ENCODE measurements at regions not wholly inside any gene's neighbourhood (a gene's known extent, or its start where the extent isn't known, plus 50 kb on each side); places are given as distances from the start of the nearest gene placed in this dataset.
"Not testable (repeated sequence)": the region's sequence is repeated elsewhere in the genome, so short reads cannot be mapped to it uniquely, and the experiment has no call there.

DNA sequence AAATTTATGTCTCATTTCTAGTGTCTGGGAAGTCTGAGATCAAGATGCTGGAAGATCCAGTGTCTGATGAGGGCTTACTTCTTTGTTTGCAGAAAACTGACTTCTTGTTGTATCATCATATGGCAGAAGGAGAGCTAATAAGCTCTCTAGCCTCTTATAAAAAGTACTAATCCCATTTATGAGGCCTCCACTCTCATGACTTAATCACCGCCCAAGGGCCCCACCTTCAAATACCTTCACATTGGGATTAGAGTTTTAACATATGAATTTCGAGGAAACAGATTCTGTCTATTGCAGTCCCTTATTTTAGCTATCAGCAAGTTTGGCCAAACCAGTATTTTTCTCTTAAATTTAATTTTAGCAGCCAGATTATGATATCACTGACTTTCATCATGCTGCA is 150.2 kb upstream of the TMPRSS15 start:
- DNase-seq, result no peak

DNA sequence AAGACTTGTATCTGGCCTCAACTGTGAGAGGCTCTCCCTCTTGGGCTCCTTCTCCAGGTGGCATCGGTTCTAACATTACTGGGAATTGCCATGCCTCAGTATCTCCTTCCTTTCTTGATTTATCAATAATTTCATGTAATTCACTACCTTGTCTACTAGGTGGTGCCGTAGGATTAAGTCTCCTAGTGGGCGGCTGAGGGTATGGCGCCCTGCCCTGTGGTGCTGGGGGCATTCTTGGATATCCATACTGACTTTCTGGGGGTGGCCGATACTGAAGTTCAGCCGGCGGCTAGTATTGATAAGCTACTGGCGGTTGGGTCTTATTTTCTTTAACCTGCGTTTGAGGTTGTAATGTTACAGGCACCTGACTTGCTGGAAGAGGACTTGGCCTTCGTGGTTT is 164.2 kb upstream of the TMPRSS15 start:
- DNase-seq, result not testable (repeated sequence)

DNA sequence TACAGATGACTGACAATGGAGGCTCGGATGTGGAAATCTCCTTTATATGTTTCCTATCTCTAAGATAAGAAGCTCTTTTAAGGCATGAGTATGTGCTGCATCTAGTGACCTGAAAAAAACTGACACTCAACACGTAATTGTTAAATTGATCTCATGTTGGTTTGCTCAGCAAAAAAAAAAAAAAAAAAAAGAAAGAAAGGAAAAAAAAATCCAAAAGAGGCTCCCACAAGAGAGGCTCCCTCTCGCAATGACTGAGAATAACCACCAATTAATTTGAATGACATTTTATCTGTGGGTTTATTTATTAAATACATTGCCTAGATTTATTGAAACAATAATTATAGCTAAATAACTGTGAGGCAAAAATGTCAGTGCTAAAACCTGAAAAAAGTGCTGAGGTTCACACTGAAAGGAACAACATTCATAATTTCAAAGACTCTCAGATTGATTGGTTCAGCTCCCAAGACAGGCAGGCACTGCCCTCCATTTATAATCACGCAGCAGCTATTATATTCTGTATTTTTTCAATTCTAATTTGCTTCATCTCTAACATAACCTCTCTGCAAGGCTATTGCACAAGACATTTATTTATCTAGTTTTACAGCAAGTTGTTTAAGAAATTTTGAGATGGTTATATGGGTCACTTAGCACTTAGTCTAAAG is 184.5 kb upstream of the TMPRSS15 start:
- no peak for DNase-seq

DNA sequence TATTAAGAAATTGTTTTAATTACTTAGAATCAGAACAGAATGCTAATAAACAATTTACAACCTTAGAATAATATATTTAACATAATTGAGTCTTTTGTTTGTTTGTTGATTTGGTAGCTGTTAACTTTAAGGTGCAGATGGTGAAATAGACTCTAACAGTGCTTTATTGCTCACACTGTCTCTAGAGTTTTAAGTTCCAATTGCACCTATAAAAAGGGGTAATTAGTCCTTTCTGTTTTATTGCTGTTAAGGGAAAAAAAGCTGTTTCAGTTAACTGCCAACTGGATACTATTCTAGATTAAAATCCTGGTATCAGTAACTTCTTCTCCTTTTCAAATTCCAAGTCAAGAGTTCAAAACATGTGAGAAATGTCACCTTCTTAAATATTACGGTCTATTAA is 197.6 kb upstream of the TMPRSS15 start:
- no peak for DNase-seq

DNA sequence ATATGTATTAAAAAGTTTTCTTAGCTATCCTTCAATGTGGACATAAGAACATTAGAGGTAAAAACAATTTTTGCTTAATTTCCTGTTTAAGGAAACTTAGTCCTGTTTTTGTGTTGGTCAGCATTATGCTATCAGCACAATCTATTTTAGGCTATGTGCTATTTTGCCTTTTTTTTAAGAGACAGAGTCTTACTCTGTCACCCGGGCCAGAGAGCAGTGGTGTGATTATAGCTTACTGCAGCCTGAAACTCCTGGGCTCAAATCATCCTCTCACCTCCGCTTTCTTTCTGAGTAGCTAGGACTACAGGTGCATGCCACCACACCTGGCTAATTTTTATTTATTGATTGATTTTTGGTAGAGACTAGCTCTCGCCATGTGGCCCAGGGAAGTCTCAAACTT is 199.1 kb upstream of the TMPRSS15 start:
- DNase-seq, result no peak

DNA sequence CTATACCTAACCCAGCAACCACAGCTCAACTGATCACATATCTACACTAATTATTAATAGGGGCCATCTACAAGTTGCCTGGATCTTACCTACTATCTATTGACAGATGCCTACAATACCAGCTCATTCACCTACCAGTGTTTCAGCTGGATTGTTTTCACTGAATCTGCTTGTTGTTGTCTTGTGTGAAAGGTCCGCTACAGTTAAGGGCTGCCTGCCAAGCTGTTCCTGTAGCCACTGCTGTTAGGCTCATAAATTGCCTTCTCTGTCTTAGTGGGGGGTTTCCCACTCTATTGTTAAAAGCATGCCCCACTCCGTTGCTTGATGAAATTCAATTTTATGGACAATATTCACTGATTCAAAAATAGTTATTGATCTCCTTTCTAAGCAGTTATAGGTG is 199.7 kb upstream of the TMPRSS15 start:
- DNase-seq, result no peak

DNA sequence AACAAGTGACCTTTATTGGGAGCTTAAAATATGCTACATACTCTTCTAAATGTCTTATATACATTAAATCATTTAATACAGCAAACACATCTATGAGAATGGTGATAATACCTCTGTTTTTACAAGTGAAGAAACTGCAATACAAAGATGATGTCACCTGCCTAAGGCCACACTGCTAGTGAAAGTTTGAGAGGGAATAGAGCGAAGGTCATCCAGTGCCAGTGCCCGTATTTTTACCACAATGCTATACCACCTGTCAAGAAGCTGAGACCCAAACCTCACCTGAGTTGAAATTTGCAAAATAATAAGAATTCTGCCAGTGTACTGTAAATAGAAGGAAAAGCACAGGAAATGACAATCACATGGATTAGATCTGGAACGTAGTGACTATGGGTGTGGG is 200.4 kb upstream of the TMPRSS15 start:
- no peak for DNase-seq

DNA sequence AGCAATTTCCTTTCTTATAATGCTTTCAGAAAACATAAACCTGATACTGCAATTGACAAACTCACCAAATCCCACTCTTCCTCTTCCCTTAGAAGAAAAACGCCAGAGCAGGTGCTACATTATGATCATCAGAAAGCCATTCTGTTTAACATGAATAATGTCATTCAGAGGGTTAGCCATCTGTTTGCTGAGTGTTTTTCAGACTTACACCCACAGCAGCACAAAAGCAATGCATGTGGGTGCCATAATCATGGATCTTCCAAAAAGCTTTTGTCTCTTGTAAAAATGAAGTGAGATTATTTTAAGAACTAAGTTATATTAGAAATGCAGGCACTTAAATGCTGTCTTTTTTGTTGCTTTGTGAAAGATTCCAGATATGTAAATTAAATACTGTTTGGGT is 204.6 kb upstream of the TMPRSS15 start:
- no peak for DNase-seq

DNA sequence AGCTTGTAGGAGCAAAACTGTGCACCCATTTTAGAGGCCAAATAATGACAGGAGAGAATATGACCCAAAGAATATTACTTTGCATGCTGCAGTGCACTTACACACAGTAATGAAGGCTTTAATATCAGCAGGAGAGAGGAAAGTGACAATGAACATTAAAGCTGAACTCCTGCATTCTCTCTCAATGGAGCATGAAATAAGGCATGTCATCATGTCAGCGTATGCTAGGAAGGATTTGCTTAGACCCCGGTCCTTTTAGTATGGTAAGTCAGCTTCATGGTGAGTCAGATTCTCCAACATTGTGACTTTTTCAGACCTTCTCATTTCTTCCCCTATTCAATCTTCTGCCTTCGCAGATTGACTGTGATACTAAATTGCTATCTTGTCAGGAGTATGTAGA is 210.7 kb upstream of the TMPRSS15 start:
- no peak for DNase-seq

DNA sequence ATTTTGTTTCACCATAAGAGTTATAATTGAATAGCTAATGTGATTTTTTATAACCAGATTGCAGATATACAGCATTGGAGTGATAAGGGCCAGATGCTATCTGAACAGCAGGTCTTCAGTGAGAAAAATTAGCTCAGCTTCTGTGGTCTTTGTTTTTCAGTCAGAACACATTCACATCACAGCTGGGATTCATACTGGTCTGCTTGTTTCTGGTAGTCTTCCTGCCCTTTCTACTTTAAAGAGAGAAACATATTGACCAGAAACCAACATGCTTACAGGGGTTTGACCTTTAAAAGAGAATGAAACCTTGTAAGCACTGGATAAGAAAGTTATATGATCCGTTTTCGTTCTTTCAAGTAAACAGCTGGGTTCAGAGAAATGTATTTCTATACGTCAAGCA is 213.7 kb upstream of the TMPRSS15 start:
- DNase-seq, result no peak

DNA sequence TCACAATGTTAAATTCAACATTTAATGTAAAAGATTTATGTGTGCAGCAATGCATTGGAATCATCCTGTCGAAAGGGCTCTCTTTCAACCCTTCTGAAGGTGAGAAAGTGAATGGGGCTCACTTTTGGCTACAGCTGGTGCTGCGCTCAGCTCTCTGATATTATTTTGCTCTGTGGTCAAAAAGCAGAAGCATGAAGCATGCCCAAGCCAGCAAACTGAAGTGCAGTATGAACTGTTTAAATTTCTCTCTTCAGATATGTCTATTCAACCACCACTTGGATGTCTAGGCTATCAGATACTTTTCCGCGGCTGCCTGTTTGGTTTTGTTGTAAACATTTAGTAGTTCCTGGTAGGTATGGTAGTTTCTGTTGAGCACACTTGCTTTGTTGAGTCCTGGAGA is 216.9 kb upstream of the TMPRSS15 start:
- DNase-seq, result no peak

DNA sequence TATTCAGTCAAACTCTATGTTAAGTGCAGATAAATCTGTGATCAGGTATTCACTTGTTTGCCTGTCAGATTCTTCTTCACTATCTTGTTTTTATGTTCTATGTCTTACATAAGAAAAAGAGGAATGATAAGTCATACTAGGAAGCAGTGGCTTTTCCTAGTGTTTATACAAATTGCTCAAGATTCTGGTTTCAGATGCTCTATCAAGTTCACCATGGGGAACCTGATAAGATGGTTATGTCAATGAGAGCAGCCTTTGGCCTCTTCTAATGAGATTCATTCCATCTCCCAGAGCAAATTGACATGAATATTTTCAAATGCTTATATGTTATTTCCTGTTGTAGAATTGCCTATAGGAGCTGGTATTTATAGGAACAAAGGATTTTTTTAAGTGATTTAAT is 218.8 kb upstream of the TMPRSS15 start:
- DNase-seq, result no peak

DNA sequence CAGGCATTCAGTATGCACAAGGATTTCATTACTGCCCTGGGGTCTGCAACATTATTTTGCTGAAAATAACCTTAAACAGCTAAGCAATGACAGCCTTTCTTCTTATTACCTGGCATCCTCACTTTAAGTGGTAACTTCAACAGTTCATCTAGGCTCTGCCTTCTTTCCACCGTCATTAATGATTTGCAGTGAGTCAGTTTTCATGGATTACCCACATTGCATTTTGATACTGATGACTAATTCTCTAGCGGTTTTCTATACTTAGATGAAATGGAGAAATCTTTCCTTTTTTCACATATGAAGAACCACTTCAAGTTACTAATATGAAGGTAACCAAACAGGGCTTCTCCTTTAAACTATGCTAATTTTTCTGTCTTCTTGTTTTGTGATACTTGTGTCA is 226.9 kb upstream of the TMPRSS15 start:
- no peak for DNase-seq

DNA sequence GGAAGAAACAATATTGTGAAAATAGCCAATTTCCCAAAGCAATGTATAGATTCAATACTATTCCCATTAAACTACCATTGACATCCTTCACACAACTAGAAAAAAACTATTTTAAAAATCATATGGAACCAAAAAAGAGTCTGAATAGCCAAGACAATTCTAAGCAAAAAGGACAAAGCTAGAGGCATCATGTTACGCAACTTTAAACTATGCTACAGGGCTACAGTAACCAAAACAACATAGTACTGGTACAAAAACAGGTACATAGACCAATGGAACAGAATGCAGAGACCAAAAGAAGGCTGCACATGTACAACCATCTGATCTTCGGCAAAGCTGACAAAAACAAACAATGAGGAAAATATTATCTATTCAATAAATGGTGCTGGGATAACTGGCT is 233.3 kb upstream of the TMPRSS15 start:
- no peak for DNase-seq

DNA sequence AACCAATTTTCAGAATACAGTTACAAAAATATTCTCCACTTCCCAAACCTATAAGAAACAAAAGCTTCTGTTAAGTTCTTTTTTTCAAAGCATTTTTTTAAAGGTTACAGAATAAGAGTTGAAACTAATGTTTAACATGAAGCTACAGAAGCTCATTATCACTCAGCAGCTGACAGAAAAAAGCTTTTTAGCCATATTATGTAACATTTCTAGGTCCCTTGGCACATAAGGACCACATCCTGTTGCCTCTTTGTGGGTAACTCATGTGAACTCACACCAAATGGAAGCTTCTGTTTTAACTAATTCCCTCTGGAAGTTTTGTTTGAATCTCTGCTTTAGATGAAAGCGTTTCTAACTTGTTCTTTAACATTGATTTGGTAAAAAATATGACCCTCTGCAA is 242.5 kb upstream of the TMPRSS15 start:
- no peak for DNase-seq

DNA sequence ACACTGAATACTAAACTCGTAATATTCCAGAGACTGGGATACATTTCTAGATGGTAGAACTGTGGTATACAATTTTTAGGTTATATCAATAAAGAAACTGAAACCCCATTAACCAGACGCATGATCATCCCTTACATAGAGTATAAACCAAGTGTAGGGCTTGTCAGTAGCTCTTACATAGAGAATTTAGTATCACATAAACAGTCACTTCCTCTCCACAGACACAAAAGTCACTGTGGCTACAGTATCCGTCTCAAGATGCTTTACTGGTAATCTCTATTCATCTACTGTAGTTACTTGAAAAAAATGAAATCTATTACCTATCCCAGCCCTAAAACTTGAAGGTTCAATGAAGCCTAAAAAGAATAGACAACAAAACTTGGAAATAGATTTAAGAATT is 252.3 kb upstream of the TMPRSS15 start:
- no peak for DNase-seq

DNA sequence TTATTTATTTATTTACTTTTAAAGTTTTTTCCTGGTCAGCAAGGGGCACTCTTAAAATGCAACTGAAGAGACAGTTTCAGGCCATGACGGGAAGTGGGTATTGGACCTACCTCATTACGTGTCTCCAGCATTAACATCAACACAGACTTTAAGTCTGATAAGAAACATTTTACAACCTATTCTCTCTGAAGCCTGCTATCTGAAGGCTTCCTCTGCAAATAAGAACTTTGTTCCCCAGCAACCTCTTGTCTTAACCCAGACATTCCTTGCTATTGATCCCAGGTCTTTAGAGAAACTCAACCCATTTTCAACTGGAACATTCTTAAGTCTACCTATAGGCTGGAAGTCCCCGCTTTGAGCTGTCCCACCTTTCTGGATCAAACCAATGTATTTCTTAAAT is 258.3 kb upstream of the TMPRSS15 start:
- no peak for DNase-seq

DNA sequence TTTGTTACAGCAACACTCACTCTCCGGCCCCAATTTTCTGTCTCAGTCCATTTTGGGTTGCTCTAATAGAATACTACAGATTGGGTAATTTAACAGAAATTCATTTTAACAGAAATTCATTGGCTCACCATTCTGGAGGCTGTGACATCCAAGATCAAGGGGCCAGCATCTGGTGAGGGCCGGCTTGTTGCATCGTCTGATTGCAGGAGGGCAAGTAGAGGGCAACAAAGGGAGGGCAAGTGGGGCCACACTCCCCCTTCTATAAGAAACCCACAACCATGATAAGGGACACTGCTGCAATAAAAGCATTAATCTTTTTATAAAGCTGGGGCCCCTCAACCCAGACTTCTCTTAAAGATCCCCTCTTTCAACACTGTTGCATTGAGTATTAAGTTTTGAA is 260.1 kb upstream of the TMPRSS15 start:
- no peak for DNase-seq

DNA sequence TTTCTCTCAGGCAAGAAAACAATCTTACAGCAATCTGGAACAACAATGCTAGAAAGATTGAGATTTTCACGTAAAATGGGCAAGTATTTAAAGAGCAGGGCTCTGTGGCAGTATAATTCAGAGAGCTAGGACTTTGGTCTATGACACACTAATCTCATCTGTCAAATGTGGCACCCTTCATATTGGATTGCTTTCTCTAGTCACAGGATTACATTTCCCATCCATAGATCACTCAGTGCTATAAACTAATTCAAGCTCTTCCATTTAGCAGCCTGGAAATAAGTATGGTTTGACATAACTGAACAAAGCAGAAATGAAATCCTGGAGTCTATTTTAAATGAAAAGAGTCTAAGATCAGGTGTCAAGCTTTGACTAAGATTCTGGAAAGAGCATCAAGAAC is 263.1 kb upstream of the TMPRSS15 start:
- DNase-seq, result no peak

DNA sequence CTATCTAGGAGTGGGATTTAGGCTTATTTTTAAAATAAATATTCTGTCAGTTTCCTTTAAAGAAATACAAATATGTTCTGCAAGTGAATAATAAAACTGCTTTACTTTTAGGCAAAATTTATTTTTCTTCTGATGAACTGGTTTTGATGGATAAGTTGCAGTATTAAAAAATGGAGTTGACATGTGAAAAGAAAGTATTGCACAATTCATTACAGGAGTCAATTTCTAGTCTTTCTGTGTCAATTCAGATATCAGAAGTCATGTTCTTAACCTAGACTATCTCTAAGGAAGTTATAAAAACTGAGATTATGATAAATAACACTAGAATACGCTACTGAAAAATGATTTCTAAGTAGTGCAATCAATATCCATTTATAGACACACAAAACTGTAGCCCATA is 270.2 kb upstream of the TMPRSS15 start:
- no peak for DNase-seq

DNA sequence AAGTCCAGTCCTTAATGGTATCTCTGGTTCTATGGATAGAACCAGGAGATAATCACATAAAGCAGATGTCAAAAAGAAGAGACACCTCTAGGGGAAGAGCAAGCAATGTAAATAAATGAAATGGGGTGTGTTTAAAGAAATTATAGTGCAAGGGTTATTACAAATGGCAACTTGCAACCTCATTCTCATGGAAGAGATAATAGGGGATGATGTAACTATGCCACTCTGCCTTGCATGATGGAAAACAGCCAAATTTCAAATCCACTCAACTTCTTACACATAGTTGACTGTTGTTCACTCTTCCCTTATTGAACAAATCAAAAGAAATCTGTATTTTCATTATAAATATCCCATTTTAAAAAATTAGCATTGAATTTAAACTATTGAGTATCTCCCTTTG is 274.0 kb upstream of the TMPRSS15 start:
- DNase-seq, result no peak

DNA sequence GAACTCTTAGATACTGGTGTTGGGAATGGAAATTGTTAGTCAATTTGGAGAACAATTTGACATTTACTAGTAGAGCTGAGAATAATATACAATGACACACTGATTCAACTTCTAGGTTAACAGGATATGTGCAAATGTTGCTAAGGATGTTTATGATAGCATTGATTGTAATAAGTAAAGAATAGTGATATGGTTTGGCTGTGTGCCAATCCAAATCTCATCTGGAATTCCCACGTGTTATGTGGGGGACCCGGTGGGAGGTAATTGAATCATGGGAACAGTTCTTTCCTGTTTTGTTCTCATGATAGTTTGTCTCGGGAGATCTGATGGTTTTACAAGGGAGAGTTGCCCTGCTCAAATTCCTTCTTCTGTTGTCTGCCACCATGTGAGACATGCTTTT is 302.4 kb upstream of the TMPRSS15 start:
- DNase-seq, result no peak

DNA sequence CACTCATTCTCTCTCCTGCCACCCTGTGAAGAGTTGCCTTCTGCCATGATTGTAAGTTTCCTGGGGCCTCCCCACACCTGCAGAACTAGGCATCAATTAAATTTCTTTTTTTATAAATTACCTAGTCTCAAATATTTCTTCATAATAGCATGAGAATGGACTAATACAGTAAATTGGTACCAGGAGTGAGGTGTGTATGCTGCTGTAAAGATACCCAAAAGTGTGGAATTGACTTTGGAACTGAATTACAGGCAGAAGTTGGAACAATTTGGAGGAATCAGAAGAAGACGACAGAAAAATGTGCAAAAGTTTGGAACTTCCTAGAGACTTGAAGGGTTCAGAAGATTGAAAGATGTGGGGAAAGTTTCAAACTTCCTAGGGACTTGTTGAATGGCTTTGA is 308.1 kb upstream of the TMPRSS15 start:
- DNase-seq, result no peak

DNA sequence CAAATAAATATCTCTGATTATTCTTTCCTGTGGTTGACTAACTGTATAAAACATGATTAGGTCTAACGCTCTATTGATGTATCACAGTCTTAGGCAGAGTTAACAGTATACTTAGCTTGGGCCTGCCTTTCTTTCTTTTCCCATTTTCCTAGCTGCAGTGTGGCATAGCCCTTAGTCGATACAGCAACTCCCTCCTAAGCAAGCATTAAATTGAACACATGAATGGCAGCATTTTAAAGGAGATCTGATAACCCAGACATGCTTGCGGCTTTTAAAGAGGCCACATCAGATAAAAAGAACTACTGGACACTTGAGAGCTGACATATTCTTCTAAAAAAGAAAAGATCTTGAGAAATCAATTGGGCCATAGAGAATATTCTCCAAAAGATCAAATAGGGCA is 312.0 kb upstream of the TMPRSS15 start:
- no peak for DNase-seq

DNA sequence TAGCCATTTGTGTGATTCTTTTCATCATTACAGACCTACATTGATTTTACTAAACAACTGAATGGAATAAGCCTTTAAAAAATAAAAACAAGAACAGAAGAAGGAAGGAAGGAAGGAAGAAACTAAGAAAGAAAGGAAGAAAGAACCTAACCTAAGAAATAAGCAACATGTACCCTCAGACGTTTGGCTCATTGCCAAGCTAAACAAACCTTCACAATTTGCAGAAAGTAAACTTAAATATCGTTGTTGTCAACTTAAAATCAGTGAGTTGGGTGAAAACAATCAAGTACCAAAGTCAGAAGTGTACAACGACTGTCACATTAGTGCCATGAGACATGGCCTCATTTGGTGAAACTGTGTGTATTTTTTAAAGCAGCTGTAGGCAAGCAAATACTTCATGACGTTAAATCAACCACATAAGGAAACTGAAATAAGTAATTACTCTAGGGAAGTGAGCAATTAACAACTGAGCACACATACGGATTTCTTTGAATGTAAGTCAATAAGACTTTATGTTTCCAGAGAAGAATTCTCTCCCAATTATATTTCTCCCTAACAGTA is 313.1 kb upstream of the TMPRSS15 start:
- DNase-seq, result no peak

DNA sequence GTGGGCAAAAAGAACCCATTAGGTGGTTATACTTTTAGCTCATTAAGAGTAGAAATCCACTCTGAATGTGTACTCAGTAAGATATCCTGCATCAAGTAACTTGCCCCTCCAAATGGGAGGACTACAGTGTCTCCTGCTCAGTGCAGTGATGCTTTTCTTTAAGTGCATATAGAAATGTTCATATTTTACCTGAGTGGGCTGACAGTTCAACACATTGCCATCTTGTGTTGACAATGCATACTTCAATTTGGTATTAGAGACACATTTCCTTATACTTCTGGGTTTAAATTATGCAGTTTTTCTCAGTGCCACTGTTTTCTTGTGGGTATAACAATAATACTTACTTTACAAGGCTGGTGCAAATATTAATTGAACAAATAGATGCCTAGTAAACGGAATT is 318.6 kb upstream of the TMPRSS15 start:
- no peak for DNase-seq

Measured in suppressor macrophage treated with lipopolysaccharide for 1 hour (primary cell).